ENCODE measurements at regions not wholly inside any gene's neighbourhood (a gene's known extent, or its start where the extent isn't known, plus 50 kb on each side); places are given as distances from the start of the nearest gene placed in this dataset.

GRCh38 chr2:161031511-161031910, 128.7 kb upstream of the TANK start:
- no peaks in the 10 kb centered on the region for H3K36me3 ChIP-seq (ENCODE audit: control insufficient read depth, insufficient read depth, low read length)
- H3K4me3 Mint-ChIP-seq: no peak overlapping the region
- peaks cover 2 to 23% of the 10 kb centered on the region in 2 donors for H3K27me3 Mint-ChIP-seq (ENCODE audit: low read depth in 2 of 2)
- H3K9me3 Mint-ChIP-seq: no peaks in the 10 kb centered on the region
- no peak overlapping the region for H3K4me3 ChIP-seq (ENCODE audit: low read length)
- H3K27ac ChIP-seq (ENCODE audit: low read length): no peak overlapping the region
- intact Hi-C loops (cut with micrococcal nuclease): no loop called here
- H3K27me3 ChIP-seq (ENCODE audit: control insufficient read depth, insufficient read depth, low read length): no peaks in the 10 kb centered on the region
- no peak overlapping the region for H3K27ac Mint-ChIP-seq
- H3K4me1 ChIP-seq (ENCODE audit: control insufficient read depth, insufficient read depth, low read length): no peaks in the 10 kb centered on the region
- TF ChIP-seq CTCF (IDR thresholded peaks at IDR 0.05): no peak
- no peaks in the 10 kb centered on the region for H3K36me3 Mint-ChIP-seq
- WGBS (ENCODE audit: insufficient coverage): 100% methylated on average over 3 of the region's 3 CpGs
- H3K4me1 Mint-ChIP-seq: no peaks in the 10 kb centered on the region
- no peak for DNase-seq
- H3K9me3 ChIP-seq (ENCODE audit: control insufficient read depth, insufficient read depth, low read length): no peaks in the 10 kb centered on the region
- ATAC-seq: no peak

- Histone ChIP-seq H3K36me3 (ENCODE audit: control insufficient read depth, insufficient read depth, low read length) (no peaks in the 10 kb centered on the region), H3K4me3 (ENCODE audit: low read length) (no peak overlapping the region), H3K27me3 (ENCODE audit: control insufficient read depth, insufficient read depth, low read length) (no peaks in the 10 kb centered on the region), H3K9me3 (ENCODE audit: control insufficient read depth, insufficient read depth, low read length) (no peaks in the 10 kb centered on the region), H3K4me1 (ENCODE audit: control insufficient read depth, insufficient read depth, low read length) (no peaks in the 10 kb centered on the region), H3K27ac (ENCODE audit: low read length) (no peak overlapping the region)
- ATAC-seq (no peak), DNase-seq (no peak)
- no peak overlapping the region for H3K4me3 Mint-ChIP-seq
- 95% methylated on average over 7 of the region's 7 CpGs for WGBS (ENCODE audit: insufficient coverage)
- intact Hi-C loops (cut with micrococcal nuclease): no loop called here
- no peak overlapping the region for H3K27ac Mint-ChIP-seq
- H3K4me1 Mint-ChIP-seq: no peaks in the 10 kb centered on the region
- no peaks in the 10 kb centered on the region for H3K9me3 Mint-ChIP-seq
- H3K36me3 Mint-ChIP-seq: no peaks in the 10 kb centered on the region
- TF ChIP-seq CTCF (IDR thresholded peaks at IDR 0.05): no peak
- peaks cover 2 to 34% of the 10 kb centered on the region in 2 donors for H3K27me3 Mint-ChIP-seq (ENCODE audit: low read depth in 2 of 2)
These were observed 127.6 kb upstream of the TANK start for GRCh38 chr2:161032635-161033034.

GRCh38 chr2:161033059-161033660, 127.1 kb upstream of the TANK start:
- Mint-ChIP-seq H3K9me3 (no peaks in the 10 kb centered on the region), H3K4me3 (no peak overlapping the region), H3K27ac (no peak overlapping the region), H3K36me3 (no peaks in the 10 kb centered on the region), H3K27me3 (ENCODE audit: low read depth in 2 of 2) (peaks cover 2 to 37% of the 10 kb centered on the region in 2 donors), H3K4me1 (no peaks in the 10 kb centered on the region)
- DNase-seq (no peak), ATAC-seq (no peak)
- H3K4me1 ChIP-seq (ENCODE audit: control insufficient read depth, insufficient read depth, low read length): no peaks in the 10 kb centered on the region
- 67% methylated on average over 1 of the region's 2 CpGs for WGBS (ENCODE audit: insufficient coverage)
- H3K27ac ChIP-seq (ENCODE audit: low read length): no peak overlapping the region
- H3K9me3 ChIP-seq (ENCODE audit: control insufficient read depth, insufficient read depth, low read length): no peaks in the 10 kb centered on the region
- H3K36me3 ChIP-seq (ENCODE audit: control insufficient read depth, insufficient read depth, low read length): no peaks in the 10 kb centered on the region
- H3K27me3 ChIP-seq (ENCODE audit: control insufficient read depth, insufficient read depth, low read length): no peaks in the 10 kb centered on the region
- TF ChIP-seq CTCF (IDR thresholded peaks at IDR 0.05): no peak
- intact Hi-C loops (cut with micrococcal nuclease): no loop called here
- H3K4me3 ChIP-seq (ENCODE audit: low read length): no peak overlapping the region

GRCh38 chr2:161036926-161037325, 123.3 kb upstream of the TANK start:
- peaks cover 11 to 56% of the 10 kb centered on the region in 2 donors for H3K27me3 Mint-ChIP-seq (ENCODE audit: low read depth in 2 of 2)
- WGBS (ENCODE audit: insufficient coverage): 71% methylated on average over 1 of the region's 1 CpG
- H3K4me3 ChIP-seq (ENCODE audit: low read length): no peak overlapping the region
- H3K4me1 ChIP-seq (ENCODE audit: control insufficient read depth, insufficient read depth, low read length): no peaks in the 10 kb centered on the region
- H3K4me1 Mint-ChIP-seq: no peaks in the 10 kb centered on the region
- DNase-seq: no peak
- H3K27ac Mint-ChIP-seq: no peak overlapping the region
- intact Hi-C loops (cut with micrococcal nuclease): no loop called here
- H3K9me3 Mint-ChIP-seq: no peaks in the 10 kb centered on the region
- H3K36me3 Mint-ChIP-seq: no peaks in the 10 kb centered on the region
- no peak overlapping the region for H3K4me3 Mint-ChIP-seq
- no peaks in the 10 kb centered on the region for H3K9me3 ChIP-seq (ENCODE audit: control insufficient read depth, insufficient read depth, low read length)
- no peaks in the 10 kb centered on the region for H3K27me3 ChIP-seq (ENCODE audit: control insufficient read depth, insufficient read depth, low read length)
- ATAC-seq: no peak
- H3K27ac ChIP-seq (ENCODE audit: low read length): no peak overlapping the region
- no peak for TF ChIP-seq CTCF (IDR thresholded peaks at IDR 0.05)
- no peaks in the 10 kb centered on the region for H3K36me3 ChIP-seq (ENCODE audit: control insufficient read depth, insufficient read depth, low read length)

Measured in natural killer cell (primary cell).